SK-N-SH (cell line): ENCODE measurements at regions not wholly inside any gene's neighbourhood (a gene's known extent, or its start where the extent isn't known, plus 50 kb on each side); places are given as distances from the start of the nearest gene placed in this dataset.

Experiments used
- CTCF ChIA-PET: fragments of 300-600, 350-600 bp; formaldehyde crosslinking; extraction: SDS; loops from one replicate; lab custom pipeline; 2021; lab: Yijun Ruan, JAX
- POLR2A ChIA-PET: fragments of 350-600 bp; sonication (Branson Sonifier 250); formaldehyde crosslinking; extraction: SDS; loops from one replicate; lab custom pipeline; 2020; ENCODE audit warnings: antibody characterized with exemption, inconsistent platforms; lab: Yijun Ruan, JAX
- DNase-seq: peaks from one replicate; pipeline ENCODE4 v3.0.0; 2012
- H2AFZ ChIP-seq: fragments of 200-600 bp; sonication (generic); 2 replicates; pipeline ENCODE4 v1.8.1; 2016; ENCODE audit warnings: antibody characterized with exemption, mild to moderate bottlenecking, low read depth
- H3F3A ChIP-seq: fragments of 200-600 bp; sonication (generic); replicated peaks from 2 replicates; pipeline ENCODE3; 2016; ENCODE audit warnings: antibody characterized with exemption, mild to moderate bottlenecking; ENCODE audit not compliant: insufficient read depth
- H3K27ac ChIP-seq, 2 experiments: fragments of 200-500 bp in 1 of 2; fragments of 200-600 bp in 1 of 2; sonication (Bioruptor generic) in 1 of 2; sonication (generic), shearing (Covaris generic) in 1 of 2; 2 replicates each; pipeline versions ENCODE4 v1.5.1 to v1.6.1; 2014 to 2016; ENCODE audit warnings: low read depth in 2 of 2, inconsistent platforms in 1 of 2, low read length in 1 of 2, mild to moderate bottlenecking in 1 of 2, mixed read lengths in 1 of 2
- H3K27me3 ChIP-seq: fragments of 200-600 bp; sonication (generic), shearing (Covaris generic); 2 replicates; pipeline ENCODE4 v1.6.1; 2016; ENCODE audit warnings: mixed run types; ENCODE audit not compliant: insufficient read depth
- H3K36me3 ChIP-seq, 2 experiments: fragments of 200-500 bp in 1 of 2; fragments of 200-600 bp in 1 of 2; sonication (Bioruptor generic) in 1 of 2; sonication (generic) in 1 of 2; replicated peaks in 1 of 2; 2 replicates each; pipeline versions ENCODE3 to v1.5.1; 2014 to 2016; ENCODE audit warnings: low read length in 1 of 2, mild to moderate bottlenecking in 1 of 2; ENCODE audit not compliant: insufficient read depth in 2 of 2, control insufficient read depth in 1 of 2
- H3K4me1 ChIP-seq, 2 experiments: fragments of 200-500 bp in 1 of 2; fragments of 200-600 bp in 1 of 2; sonication (Bioruptor generic) in 1 of 2; sonication (generic), shearing (Covaris generic) in 1 of 2; 2 replicates each; pipeline versions ENCODE4 v1.5.1 to v1.6.1; 2014 to 2016; ENCODE audit warnings: low read depth in 1 of 2, low read length in 1 of 2, mixed run types in 1 of 2; ENCODE audit not compliant: insufficient read depth in 2 of 2, control insufficient read depth in 1 of 2
- H3K4me2 ChIP-seq: fragments of 200-600 bp; sonication (generic), shearing (Covaris generic); 2 replicates; pipeline ENCODE4 v1.6.1; 2017; ENCODE audit warnings: mixed run types
- H3K4me3 ChIP-seq, 2 experiments: fragments of 200-500 bp in 1 of 2; fragments of 200-600 bp in 1 of 2; sonication (Bioruptor generic) in 1 of 2; sonication (generic), shearing (Covaris generic) in 1 of 2; 2 replicates each; pipeline versions ENCODE4 v1.5.1 to v1.8.1; 2014 to 2016; ENCODE audit warnings: low read depth in 2 of 2, inconsistent platforms in 1 of 2, low read length in 1 of 2, mild to moderate bottlenecking in 1 of 2, mixed read lengths in 1 of 2, moderate library complexity in 1 of 2
- H3K79me2 ChIP-seq: fragments of 200-600 bp; sonication (generic); 2 replicates; pipeline ENCODE4 v1.8.1; 2017; ENCODE audit warnings: mild to moderate bottlenecking; ENCODE audit not compliant: insufficient read depth
- H3K9ac ChIP-seq: fragments of 200-600 bp; sonication (generic); 2 replicates; pipeline ENCODE4 v1.6.1; 2017; ENCODE audit warnings: mixed run types
- H3K9me2 ChIP-seq: fragments of 200-600 bp; sonication (generic); 2 replicates; pipeline ENCODE4 v1.6.1; 2017; ENCODE audit warnings: mixed run types
- H3K9me3 ChIP-seq: fragments of 200-600 bp; sonication (generic); 2 replicates; pipeline ENCODE4 v1.6.1; 2017; ENCODE audit warnings: mixed run types, mild to moderate bottlenecking, moderate library complexity
- H4K20me1 ChIP-seq: fragments of 200-600 bp; sonication (generic); 2 replicates; pipeline ENCODE4 v1.6.1; 2017; ENCODE audit warnings: mild to moderate bottlenecking, mixed run types; ENCODE audit not compliant: insufficient read depth
- CHD2 ChIP-seq: fragments of 150-350 bp; IDR thresholded peaks from 2 replicates; pipeline ENCODE4 v1.6.1; 2018; ENCODE audit warnings: low read length; ENCODE audit not compliant: partially characterized antibody
- EZH2phosphoT487 ChIP-seq: fragments of 200-600 bp; sonication (generic); IDR thresholded peaks from 2 replicates; pipeline ENCODE4 v1.6.1; 2017; ENCODE audit warnings: low read depth, mixed run types, mild to moderate bottlenecking, antibody characterized with exemption, moderate library complexity, borderline replicate concordance
- FOSL2 ChIP-seq: IDR thresholded peaks from 2 replicates; pipeline ENCODE4 v1.4.0; 2012; ENCODE audit warnings: low read depth, mild to moderate bottlenecking, moderate library complexity, borderline replicate concordance
- FOXM1 ChIP-seq: IDR thresholded peaks from 2 replicates; pipeline ENCODE4 v1.4.0; 2012; ENCODE audit warnings: low read depth, mild to moderate bottlenecking
- GABPA ChIP-seq: IDR thresholded peaks from 2 replicates; pipeline ENCODE4 v1.4.0; 2012; ENCODE audit warnings: low read depth, mild to moderate bottlenecking
- MEF2A ChIP-seq: IDR thresholded peaks from 2 replicates; pipeline ENCODE4 v1.4.0; 2012; ENCODE audit warnings: low read depth, borderline replicate concordance
- MXI1 ChIP-seq: IDR thresholded peaks from 2 replicates; pipeline ENCODE4 v1.6.1; 2012; ENCODE audit warnings: mild to moderate bottlenecking, low read depth, low read length, improper control_type of control experiment
- NFIC ChIP-seq: IDR thresholded peaks from 2 replicates; pipeline ENCODE4 v1.4.0; 2012; ENCODE audit warnings: borderline replicate concordance
- POLR2AphosphoS5 ChIP-seq: IDR thresholded peaks from 2 replicates; pipeline ENCODE4 v1.6.1; 2012; ENCODE audit warnings: low read depth, low read length
- RAD21 ChIP-seq: IDR thresholded peaks from 2 replicates; pipeline ENCODE4 v1.6.1; 2012; ENCODE audit warnings: mild to moderate bottlenecking, low read length
- RCOR1 ChIP-seq: fragments of 150-350 bp; IDR thresholded peaks from 2 replicates; pipeline ENCODE4 v1.6.1; 2017; ENCODE audit warnings: antibody characterized with exemption, low read length
- REST ChIP-seq: IDR thresholded peaks from 2 replicates; pipeline ENCODE4 v1.6.1; 2012; ENCODE audit warnings: mild to moderate bottlenecking, low read depth, low read length, moderate library complexity
- RXRA ChIP-seq: IDR thresholded peaks from 2 replicates; pipeline ENCODE4 v1.4.0; 2012; ENCODE audit warnings: low read depth, mild to moderate bottlenecking, borderline replicate concordance
- SMC3 ChIP-seq: IDR thresholded peaks from 2 replicates; pipeline ENCODE4 v1.6.1; 2012; ENCODE audit warnings: low read depth, low read length, improper control_type of control experiment
- TAF1 ChIP-seq: IDR thresholded peaks from 2 replicates; pipeline ENCODE4 v1.6.1; 2012; ENCODE audit warnings: low read depth, mild to moderate bottlenecking, low read length, moderate library complexity, borderline replicate concordance
- ZBTB33 ChIP-seq: IDR thresholded peaks from 2 replicates; pipeline ENCODE4 v1.4.0; 2012; ENCODE audit warnings: low read depth, borderline replicate concordance
- WGBS: methylation state at CpG from one replicate; pipeline ENCODE4 v1.1.6; 2017; ENCODE audit warnings: low lambda C conversion rate; 5-methylcytosine and 5-hydroxymethylcytosine counted together
- TF ChIP-seq, protein P1 (sequence below): IDR thresholded peaks from 2 replicates; pipeline ENCODE4 v1.4.0; 2012; ENCODE audit warnings: low read depth
- TF ChIP-seq, protein P2 (sequence below): fragments of 200-600 bp; sonication (generic); IDR thresholded peaks from 2 replicates; pipeline ENCODE4 v1.6.1; 2017; ENCODE audit warnings: antibody characterized with exemption, mild to moderate bottlenecking, moderate library complexity

DNA sequence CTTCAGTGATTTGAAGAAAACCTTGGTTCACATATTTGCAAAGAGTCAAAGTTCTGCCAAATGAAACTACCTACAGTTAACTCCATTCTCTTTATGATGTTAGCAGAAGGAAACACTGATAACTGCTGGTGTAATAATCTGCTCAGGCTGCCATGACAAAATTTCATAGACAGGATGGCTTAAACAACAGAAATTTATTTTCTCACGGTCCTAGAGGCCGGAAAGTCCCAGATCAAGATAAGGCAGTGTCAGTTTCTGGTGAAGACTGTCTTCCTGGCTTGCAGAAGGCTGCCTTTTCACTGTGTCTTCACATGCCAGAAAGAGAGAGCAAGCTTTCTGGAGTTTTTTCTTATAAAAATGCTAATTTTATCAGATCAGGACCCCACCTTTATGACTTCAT lies 102.4 kb upstream of the PARP8 start (continued):
- TF ChIP-seq FOXM1: no peak

- Histone ChIP-seq H3K4me1 (no peaks in the 10 kb centered on the region), H3K9ac (no peak overlapping the region), H3K27ac (no peak overlapping the region), H3K9me3 (peaks cover 7% of the 10 kb centered on the region; the same call in 1 of the 2 replicates), H2AFZ (0 out of 2 replicates have a peak overlapping the region, but pooled peaks have one; percentile 73), H3K27me3 (no peaks in the 10 kb centered on the region), H3F3A (no peaks in the 10 kb centered on the region), H3K4me3 (no peak overlapping the region), H3K36me3 (no peaks in the 10 kb centered on the region), H4K20me1 (no peaks in the 10 kb centered on the region), H3K4me2 (no peak overlapping the region), H3K79me2 (no peaks in the 10 kb centered on the region), H3K9me2 (no peaks in the 10 kb centered on the region)
- 50% methylated on average over 1 of the region's 1 CpG for WGBS
- no peak for DNase-seq
- POLR2A ChIA-PET: no interaction called here
- TF ChIP-seq SMC3 (no peak), NFIC (no peak), RXRA (no peak), RAD21 (no peak), RCOR1 (no peak), ZBTB33 (no peak), EZH2phosphoT487 (no peak), TAF1 (no peak), GABPA (no peak), FOXM1 (no peak), MXI1 (no peak), FOSL2 (no peak), REST (no peak), CHD2 (no peak), POLR2AphosphoS5 (no peak), MEF2A (no peak)
- TF ChIP-seq, protein P1, sequence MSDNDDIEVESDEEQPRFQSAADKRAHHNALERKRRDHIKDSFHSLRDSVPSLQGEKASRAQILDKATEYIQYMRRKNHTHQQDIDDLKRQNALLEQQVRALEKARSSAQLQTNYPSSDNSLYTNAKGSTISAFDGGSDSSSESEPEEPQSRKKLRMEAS: no peak
- TF ChIP-seq, protein P2, sequence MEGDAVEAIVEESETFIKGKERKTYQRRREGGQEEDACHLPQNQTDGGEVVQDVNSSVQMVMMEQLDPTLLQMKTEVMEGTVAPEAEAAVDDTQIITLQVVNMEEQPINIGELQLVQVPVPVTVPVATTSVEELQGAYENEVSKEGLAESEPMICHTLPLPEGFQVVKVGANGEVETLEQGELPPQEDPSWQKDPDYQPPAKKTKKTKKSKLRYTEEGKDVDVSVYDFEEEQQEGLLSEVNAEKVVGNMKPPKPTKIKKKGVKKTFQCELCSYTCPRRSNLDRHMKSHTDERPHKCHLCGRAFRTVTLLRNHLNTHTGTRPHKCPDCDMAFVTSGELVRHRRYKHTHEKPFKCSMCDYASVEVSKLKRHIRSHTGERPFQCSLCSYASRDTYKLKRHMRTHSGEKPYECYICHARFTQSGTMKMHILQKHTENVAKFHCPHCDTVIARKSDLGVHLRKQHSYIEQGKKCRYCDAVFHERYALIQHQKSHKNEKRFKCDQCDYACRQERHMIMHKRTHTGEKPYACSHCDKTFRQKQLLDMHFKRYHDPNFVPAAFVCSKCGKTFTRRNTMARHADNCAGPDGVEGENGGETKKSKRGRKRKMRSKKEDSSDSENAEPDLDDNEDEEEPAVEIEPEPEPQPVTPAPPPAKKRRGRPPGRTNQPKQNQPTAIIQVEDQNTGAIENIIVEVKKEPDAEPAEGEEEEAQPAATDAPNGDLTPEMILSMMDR: no peak
- CTCF ChIA-PET: no interaction called here
Observed at GRCh38 chr5:50564558-50564957, 101.9 kb upstream of the PARP8 start.
